BJ (cell line): ENCODE measurements at regions not wholly inside any gene's neighbourhood (a gene's known extent, or its start where the extent isn't known, plus 50 kb on each side); places are given as distances from the start of the nearest gene placed in this dataset.
"Not testable (repeated sequence)": the region's sequence is repeated elsewhere in the genome, so short reads cannot be mapped to it uniquely, and the experiment has no call there.

ENCODE experiments used
- CTCF ChIA-PET: fragments of 350-600 bp; formaldehyde crosslinking; extraction: SDS; loops from one replicate; lab custom pipeline; 2021; ENCODE audit warnings: antibody characterized with exemption, inconsistent platforms; lab: Yijun Ruan, JAX
- POLR2A ChIA-PET: fragments of 300-600 bp; sonication (Branson Sonifier 250); formaldehyde crosslinking; extraction: SDS; loops from one replicate; lab custom pipeline; 2021; ENCODE audit warnings: antibody characterized with exemption; lab: Charles Lee
- DNase-seq: peaks from one replicate; pipeline ENCODE4 v3.0.0-alpha.2; 2011; ENCODE audit warnings: low read depth
- H3K27me3 ChIP-seq: 2 replicates; pipeline ENCODE4 v1.6.0; 2011; ENCODE audit warnings: low read length; ENCODE audit not compliant: control insufficient read depth, insufficient read depth
- H3K36me3 ChIP-seq: 2 replicates; pipeline ENCODE4 v1.5.1; 2011; ENCODE audit warnings: low read length; ENCODE audit not compliant: control insufficient read depth, insufficient read depth
- H3K4me3 ChIP-seq: 2 replicates; pipeline ENCODE4 v1.5.1; 2011; ENCODE audit warnings: low read depth, mild to moderate bottlenecking, control low read depth, low read length
- TF ChIP-seq, protein P1 (sequence below): IDR thresholded peaks from 2 replicates; pipeline ENCODE4 v1.5.1; 2011; ENCODE audit warnings: low read depth, mild to moderate bottlenecking, control low read depth, inconsistent platforms, low read length, moderate library complexity; ENCODE audit not compliant: insufficient read depth

DNA sequence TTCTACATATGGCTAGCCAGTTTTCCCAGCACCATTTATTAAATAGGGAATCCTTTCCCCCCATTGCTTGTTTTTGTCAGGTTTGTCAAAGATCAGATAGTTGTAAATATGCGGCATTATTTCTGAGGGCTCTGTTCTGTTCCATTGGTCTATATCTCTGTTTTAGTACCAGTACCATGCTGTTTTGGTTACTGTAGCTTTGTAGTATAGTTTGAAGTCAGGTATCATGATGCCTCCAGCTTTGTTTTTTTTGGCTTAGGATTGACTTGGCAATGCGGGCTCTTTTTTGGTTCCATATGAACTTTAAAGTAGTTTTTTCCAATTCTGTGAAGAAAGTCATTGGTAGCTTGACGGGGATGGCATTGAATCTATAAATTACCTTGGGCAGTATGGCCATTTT is 60.0 kb upstream of the GPC3 start:
- CTCF ChIA-PET, DNase-seq, POLR2A ChIA-PET: not testable (repeated sequence)

GRCh38 chrX:134067107-134067506 is 81.7 kb upstream of the GPC3 start:
- CTCF ChIA-PET, DNase-seq, H3K27me3 ChIP-seq, POLR2A ChIA-PET, H3K36me3 ChIP-seq, H3K4me3 ChIP-seq: not testable (repeated sequence)

More for the DNA sequence above, 60.0 kb upstream of the GPC3 start:
- H3K36me3 ChIP-seq, H3K27me3 ChIP-seq, H3K4me3 ChIP-seq: not testable (repeated sequence)

- H3K27me3 ChIP-seq, H3K4me3 ChIP-seq, POLR2A ChIA-PET, DNase-seq, CTCF ChIA-PET, H3K36me3 ChIP-seq: not testable (repeated sequence)
Observed at GRCh38 chrX:134071899-134072298, 86.5 kb upstream of the GPC3 start.

- no peak overlapping the region for H3K4me3 ChIP-seq
- no peaks in the 10 kb centered on the region for H3K36me3 ChIP-seq
- TF ChIP-seq, protein P1, sequence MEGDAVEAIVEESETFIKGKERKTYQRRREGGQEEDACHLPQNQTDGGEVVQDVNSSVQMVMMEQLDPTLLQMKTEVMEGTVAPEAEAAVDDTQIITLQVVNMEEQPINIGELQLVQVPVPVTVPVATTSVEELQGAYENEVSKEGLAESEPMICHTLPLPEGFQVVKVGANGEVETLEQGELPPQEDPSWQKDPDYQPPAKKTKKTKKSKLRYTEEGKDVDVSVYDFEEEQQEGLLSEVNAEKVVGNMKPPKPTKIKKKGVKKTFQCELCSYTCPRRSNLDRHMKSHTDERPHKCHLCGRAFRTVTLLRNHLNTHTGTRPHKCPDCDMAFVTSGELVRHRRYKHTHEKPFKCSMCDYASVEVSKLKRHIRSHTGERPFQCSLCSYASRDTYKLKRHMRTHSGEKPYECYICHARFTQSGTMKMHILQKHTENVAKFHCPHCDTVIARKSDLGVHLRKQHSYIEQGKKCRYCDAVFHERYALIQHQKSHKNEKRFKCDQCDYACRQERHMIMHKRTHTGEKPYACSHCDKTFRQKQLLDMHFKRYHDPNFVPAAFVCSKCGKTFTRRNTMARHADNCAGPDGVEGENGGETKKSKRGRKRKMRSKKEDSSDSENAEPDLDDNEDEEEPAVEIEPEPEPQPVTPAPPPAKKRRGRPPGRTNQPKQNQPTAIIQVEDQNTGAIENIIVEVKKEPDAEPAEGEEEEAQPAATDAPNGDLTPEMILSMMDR = no peak
- CTCF ChIA-PET = no interaction called here
- H3K27me3 ChIP-seq = no peaks in the 10 kb centered on the region
- DNase-seq = no peak
- POLR2A ChIA-PET = no interaction called here
Observed at GRCh38 chrX:134073341-134073740, 87.9 kb upstream of the GPC3 start.

GRCh38 chrX:134074151-134074550 is 88.8 kb upstream of the GPC3 start:
- ChIA-PET POLR2A (no interaction called here), CTCF (no interaction called here)
- Histone ChIP-seq H3K4me3 (no peak overlapping the region), H3K27me3 (no peaks in the 10 kb centered on the region), H3K36me3 (no peaks in the 10 kb centered on the region)
- no peak for DNase-seq
- TF ChIP-seq, protein P1 = no peak

- TF ChIP-seq, protein P1 = no peak
- ChIA-PET POLR2A (no interaction called here), CTCF (no interaction called here)
- H3K36me3 ChIP-seq = no peaks in the 10 kb centered on the region
- H3K27me3 ChIP-seq = no peaks in the 10 kb centered on the region
- DNase-seq = no peak
- H3K4me3 ChIP-seq = no peak overlapping the region
Observed at GRCh38 chrX:134075894-134076718, 90.7 kb upstream of the GPC3 start.

DNA sequence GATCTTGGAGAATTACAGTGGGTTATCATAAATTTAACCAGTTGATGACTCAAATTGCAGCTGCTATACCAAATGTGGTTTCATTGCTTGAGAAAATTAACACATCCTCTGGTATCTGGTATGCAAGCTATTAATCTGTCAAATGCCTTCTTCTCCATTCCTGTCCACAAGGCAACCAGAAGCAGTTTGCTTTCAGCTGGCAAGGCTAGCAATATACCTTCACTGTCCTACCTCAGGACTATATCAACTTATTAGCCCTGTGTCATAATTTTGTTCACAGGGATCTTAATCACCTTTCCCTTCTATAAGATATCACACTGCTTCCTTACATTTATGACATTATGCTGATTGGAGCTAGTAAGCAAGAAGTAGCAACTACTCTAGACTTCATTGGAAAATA is 110.0 kb upstream of the GPC3 start:
- ChIA-PET POLR2A (no interaction called here), CTCF (no interaction called here)
- TF ChIP-seq, protein P1 = no peak
- H3K36me3 ChIP-seq = no peaks in the 10 kb centered on the region
- H3K4me3 ChIP-seq = no peak overlapping the region
- DNase-seq = no peak
- H3K27me3 ChIP-seq = no peaks in the 10 kb centered on the region
